ENCODE measurements at regions not wholly inside any gene's neighbourhood (a gene's known extent, or its start where the extent isn't known, plus 50 kb on each side); places are given as distances from the start of the nearest gene placed in this dataset.

DNA sequence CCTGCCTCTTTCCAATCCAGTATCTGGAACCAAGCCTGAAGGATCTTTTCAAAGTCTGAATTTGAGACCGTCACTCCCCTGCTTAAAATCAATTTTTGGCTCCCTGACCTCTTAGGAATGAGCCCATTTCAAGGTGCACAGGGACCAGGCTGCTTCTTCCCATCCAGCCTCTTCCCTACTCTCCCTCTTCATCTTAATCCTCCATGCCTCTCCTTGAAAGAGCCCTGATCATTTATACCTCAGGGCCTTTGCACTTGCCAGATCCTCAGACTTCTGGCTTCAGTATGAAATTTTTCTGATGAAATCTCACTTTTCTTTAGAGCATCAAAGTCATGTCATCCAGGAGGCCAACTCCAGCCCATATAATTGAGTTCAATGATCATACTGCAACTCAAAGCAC is 399.5 kb upstream of the CELF2 start:
- TF ChIP-seq, protein P1, sequence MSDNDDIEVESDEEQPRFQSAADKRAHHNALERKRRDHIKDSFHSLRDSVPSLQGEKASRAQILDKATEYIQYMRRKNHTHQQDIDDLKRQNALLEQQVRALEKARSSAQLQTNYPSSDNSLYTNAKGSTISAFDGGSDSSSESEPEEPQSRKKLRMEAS (IDR thresholded peaks at IDR 0.05) = no peak
- no peak for TF ChIP-seq EP300 (IDR thresholded peaks at IDR 0.05; ENCODE audit: borderline replicate concordance)
